CD4-positive, alpha-beta T cell (primary cell): ENCODE measurements at regions not wholly inside any gene's neighbourhood (a gene's known extent, or its start where the extent isn't known, plus 50 kb on each side); places are given as distances from the start of the nearest gene placed in this dataset.

ENCODE experiments used
- ATAC-seq: fragments of 200-7000 bp; cut with Tn5 transposase; one replicate; pipeline ENCODE4 v1.10.0; 2022; ENCODE audit warnings: mild to moderate bottlenecking; ENCODE audit not compliant: poor library complexity
- CTCF ChIA-PET: fragments of 350-600 bp; sonication (Branson Sonifier 250); formaldehyde crosslinking; loops from one replicate; lab custom pipeline; 2021; ENCODE audit warnings: antibody characterized with exemption, inconsistent platforms; lab: Charles Lee
- POLR2A ChIA-PET: fragments of 350-600 bp; sonication (Branson Sonifier 250); formaldehyde crosslinking; loops from one replicate; lab custom pipeline; 2021; ENCODE audit warnings: antibody characterized with exemption, inconsistent platforms; lab: Charles Lee
- DNase-seq, 14 experiments: peaks; one replicate each; pipeline ENCODE4 v3.0.0-alpha.2; 2013 to 2020; ENCODE audit warnings: mixed read lengths in 2 of 14
- H3K27ac ChIP-seq, 2 donors: one replicate each; pipeline versions ENCODE4 v1.5.1 to v1.7.0; 2013; ENCODE audit warnings: low read length in 2 of 2, low read depth in 1 of 2, mild to moderate bottlenecking in 1 of 2
- H3K27me3 ChIP-seq, 2 experiments: 1 replicate in 1 of 2; 2 replicates in 1 of 2; pipeline versions ENCODE4 v1.6.1 to v1.7.0; 2013; ENCODE audit warnings: low read length in 2 of 2, control low read depth in 1 of 2, mild to moderate bottlenecking in 1 of 2, moderate library complexity in 1 of 2; ENCODE audit not compliant: insufficient read depth in 2 of 2, control insufficient read depth in 1 of 2
- H3K36me3 ChIP-seq: one replicate; pipeline ENCODE4 v1.6.1; 2013; ENCODE audit warnings: low read length, control low read depth; ENCODE audit not compliant: insufficient read depth
- H3K4me1 ChIP-seq: one replicate; pipeline ENCODE4 v1.6.1; 2013; ENCODE audit warnings: low read length, control low read depth; ENCODE audit not compliant: insufficient read depth
- H3K4me3 ChIP-seq: one replicate; pipeline ENCODE4 v1.5.1; 2013; ENCODE audit warnings: mild to moderate bottlenecking, low read length, moderate library complexity
- H3K9me3 ChIP-seq, 2 experiments: 1 replicate in 1 of 2; 2 replicates in 1 of 2; pipeline versions ENCODE4 v1.6.1 to v1.7.0; 2013; ENCODE audit warnings: low read length in 2 of 2, mild to moderate bottlenecking in 2 of 2, control low read depth in 1 of 2, moderate library complexity in 1 of 2; ENCODE audit not compliant: control insufficient read depth in 1 of 2, insufficient read depth in 1 of 2
- H3K27ac Mint-ChIP-seq: one replicate; pipeline ENCODE4 v1.8.0; 2020; ENCODE audit warnings: mixed read lengths
- H3K27me3 Mint-ChIP-seq: one replicate; pipeline ENCODE4 v1.8.0; 2021; ENCODE audit warnings: mixed read lengths
- H3K36me3 Mint-ChIP-seq: one replicate; pipeline ENCODE4 v1.8.0; 2021; ENCODE audit warnings: low read depth, mixed read lengths
- H3K4me1 Mint-ChIP-seq: one replicate; pipeline ENCODE4 v1.8.0; 2021; ENCODE audit warnings: low read depth, mixed read lengths
- H3K4me3 Mint-ChIP-seq: one replicate; pipeline ENCODE4 v1.8.0; 2020; ENCODE audit warnings: mild to moderate bottlenecking, mixed read lengths
- H3K9me3 Mint-ChIP-seq: one replicate; pipeline ENCODE4 v1.8.0; 2020; ENCODE audit warnings: mixed read lengths
- intact Hi-C, 2 experiments: fragments of 100-400 bp; cut with DNase I in 1 of 2; cut with micrococcal nuclease in 1 of 2; formaldehyde crosslinking; loops; one replicate each; pipeline versions ENCODE4 v1.15.1 to v1.9.0; 2023 to 2025; cut with DNase I, micrococcal nuclease
- TF ChIP-seq, protein P1 (sequence below): fragments of 200-600 bp; IDR thresholded peaks from one replicate; pipeline ENCODE4 v1.8.0; 2022; ENCODE audit warnings: antibody characterized with exemption, mild to moderate bottlenecking

DNA sequence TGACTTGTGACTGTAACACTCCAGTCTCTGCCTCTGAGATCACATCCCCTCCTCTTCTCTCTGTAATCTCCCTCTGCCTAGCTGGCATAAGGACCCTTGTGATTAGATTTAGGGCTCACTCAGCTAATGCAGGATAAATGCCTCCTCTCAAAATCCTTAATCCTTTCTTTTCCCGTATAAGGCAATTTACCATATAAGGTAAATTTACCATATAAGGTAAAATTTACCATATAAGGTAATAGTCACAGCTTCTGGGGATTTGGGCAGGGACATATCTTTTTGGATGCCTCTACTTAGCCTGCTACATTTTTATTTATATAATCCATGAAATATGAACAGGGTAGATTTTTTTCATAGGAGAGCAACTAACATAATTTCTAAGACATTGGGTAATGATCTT is 318.0 kb upstream of the PUM3 start:
- no peak for ATAC-seq
- Histone ChIP-seq H3K27me3 (no peaks in the 10 kb centered on the region), H3K4me3 (no peak overlapping the region), H3K9me3 (peaks cover 0 to 5% of the 10 kb centered on the region in 2 experiments), H3K27ac (no peak overlapping the region), H3K4me1 (no peaks in the 10 kb centered on the region), H3K36me3 (no peaks in the 10 kb centered on the region)
- peak in 1 of 14 experiments; percentile 8 for DNase-seq
- Mint-ChIP-seq H3K9me3 (no peaks in the 10 kb centered on the region), H3K4me3 (no peak overlapping the region), H3K4me1 (no peaks in the 10 kb centered on the region), H3K36me3 (no peaks in the 10 kb centered on the region), H3K27me3 (peaks cover 17% of the 10 kb centered on the region), H3K27ac (no peak overlapping the region)
- POLR2A ChIA-PET: no interaction called here
- intact Hi-C loops: no loop called here
- TF ChIP-seq, protein P1, sequence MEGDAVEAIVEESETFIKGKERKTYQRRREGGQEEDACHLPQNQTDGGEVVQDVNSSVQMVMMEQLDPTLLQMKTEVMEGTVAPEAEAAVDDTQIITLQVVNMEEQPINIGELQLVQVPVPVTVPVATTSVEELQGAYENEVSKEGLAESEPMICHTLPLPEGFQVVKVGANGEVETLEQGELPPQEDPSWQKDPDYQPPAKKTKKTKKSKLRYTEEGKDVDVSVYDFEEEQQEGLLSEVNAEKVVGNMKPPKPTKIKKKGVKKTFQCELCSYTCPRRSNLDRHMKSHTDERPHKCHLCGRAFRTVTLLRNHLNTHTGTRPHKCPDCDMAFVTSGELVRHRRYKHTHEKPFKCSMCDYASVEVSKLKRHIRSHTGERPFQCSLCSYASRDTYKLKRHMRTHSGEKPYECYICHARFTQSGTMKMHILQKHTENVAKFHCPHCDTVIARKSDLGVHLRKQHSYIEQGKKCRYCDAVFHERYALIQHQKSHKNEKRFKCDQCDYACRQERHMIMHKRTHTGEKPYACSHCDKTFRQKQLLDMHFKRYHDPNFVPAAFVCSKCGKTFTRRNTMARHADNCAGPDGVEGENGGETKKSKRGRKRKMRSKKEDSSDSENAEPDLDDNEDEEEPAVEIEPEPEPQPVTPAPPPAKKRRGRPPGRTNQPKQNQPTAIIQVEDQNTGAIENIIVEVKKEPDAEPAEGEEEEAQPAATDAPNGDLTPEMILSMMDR: no peak
- CTCF ChIA-PET: interaction anchor here (1.3 kb wide), 1 partner anchor 10 kb away, joined by 3 read pairs; no protein-coding TSS in a partner anchor

DNA sequence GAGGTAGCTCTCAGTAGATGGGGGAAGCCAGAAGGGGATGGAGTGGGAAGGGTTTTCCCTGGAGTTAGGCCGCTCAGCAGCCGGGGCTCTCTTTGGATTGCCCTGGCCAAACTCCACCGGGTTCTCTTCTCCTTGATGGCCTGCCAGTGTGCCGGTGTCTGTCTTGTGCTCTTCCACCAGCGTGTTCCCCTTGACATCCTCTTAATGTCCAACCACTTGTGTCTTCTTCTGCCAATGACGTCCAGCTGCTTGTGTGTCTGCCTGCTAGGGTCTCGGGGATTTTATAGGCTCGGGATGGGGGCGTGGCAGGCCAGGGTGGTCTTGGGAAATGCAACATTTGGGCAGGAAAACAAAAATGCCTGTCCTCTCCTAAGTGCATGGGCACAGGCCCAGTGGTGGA is 313.1 kb upstream of the PUM3 start:
- H3K27ac ChIP-seq: no peak overlapping the region
- no peak overlapping the region for H3K4me3 ChIP-seq
- H3K9me3 ChIP-seq: peaks cover 0 to 5% of the 10 kb centered on the region in 2 experiments
- CTCF ChIA-PET: no interaction called here
- no peaks in the 10 kb centered on the region for H3K27me3 ChIP-seq
- TF ChIP-seq, protein P1: no peak
- Mint-ChIP-seq H3K27me3 (peaks cover 17% of the 10 kb centered on the region), H3K4me3 (no peak overlapping the region), H3K9me3 (no peaks in the 10 kb centered on the region), H3K27ac (no peak overlapping the region), H3K4me1 (no peaks in the 10 kb centered on the region), H3K36me3 (no peaks in the 10 kb centered on the region)
- H3K36me3 ChIP-seq: no peaks in the 10 kb centered on the region
- intact Hi-C loops: no loop called here
- POLR2A ChIA-PET: no interaction called here
- DNase-seq (no peak), ATAC-seq (no peak)
- H3K4me1 ChIP-seq: no peaks in the 10 kb centered on the region

DNA sequence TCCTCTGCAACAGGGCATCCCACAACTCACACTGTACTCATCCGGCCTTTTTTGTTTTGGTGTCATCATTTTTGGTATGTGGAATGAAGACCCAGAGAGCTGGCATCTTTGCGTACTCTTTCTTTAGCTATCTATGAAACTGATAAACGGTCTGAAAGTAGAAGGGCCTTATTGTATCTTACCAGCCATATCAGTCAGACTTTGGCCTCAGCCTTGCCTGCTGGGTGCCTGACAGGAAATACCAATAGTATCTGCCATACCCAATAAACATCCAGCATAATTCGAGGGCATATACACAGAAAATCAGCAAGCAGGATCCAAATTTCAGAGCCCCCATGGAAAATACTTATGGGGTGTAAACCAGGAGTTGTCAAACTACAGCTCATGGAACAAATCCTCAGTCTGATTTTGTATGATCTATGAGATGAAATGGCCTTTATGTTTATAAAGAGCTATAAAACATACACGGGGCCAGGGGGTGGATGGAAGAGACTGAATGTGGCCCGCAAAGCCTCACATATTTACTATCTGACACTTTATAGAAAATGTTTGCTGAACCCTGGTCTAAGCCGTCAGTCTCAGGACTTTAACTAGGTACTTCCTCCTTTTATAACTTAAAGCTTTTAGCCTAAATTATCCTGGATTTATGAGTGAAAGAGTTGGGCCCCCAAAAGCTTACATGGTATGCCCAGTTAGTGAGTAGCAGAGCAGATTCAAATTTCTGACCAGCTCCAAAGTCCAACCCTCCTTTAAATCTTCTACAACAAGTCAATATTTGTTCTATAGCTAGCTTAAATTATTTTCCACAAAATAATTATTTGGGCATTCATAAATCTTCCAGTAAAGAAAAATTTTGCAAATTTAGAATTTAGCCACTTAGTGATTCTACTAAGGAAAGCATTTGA is 308.0 kb upstream of the PUM3 start:
- Histone ChIP-seq H3K9me3 (peaks cover 0 to 15% of the 10 kb centered on the region in 2 experiments), H3K4me1 (no peaks in the 10 kb centered on the region), H3K4me3 (no peak overlapping the region), H3K36me3 (no peaks in the 10 kb centered on the region), H3K27ac (no peak overlapping the region), H3K27me3 (no peaks in the 10 kb centered on the region)
- H3K27me3 Mint-ChIP-seq: peaks cover 22% of the 10 kb centered on the region
- H3K4me1 Mint-ChIP-seq: no peaks in the 10 kb centered on the region
- POLR2A ChIA-PET: no interaction called here
- CTCF ChIA-PET: interaction anchor here (1.0 to 1.2 kb wide), 2 partner anchors 9 to 10 kb away, joined by 3 read pairs; no protein-coding TSS in a partner anchor
- no peak overlapping the region for H3K4me3 Mint-ChIP-seq
- intact Hi-C loops: no loop called here
- H3K9me3 Mint-ChIP-seq: no peaks in the 10 kb centered on the region
- ATAC-seq: no peak
- TF ChIP-seq, protein P1: no peak
- DNase-seq: no peak
- no peaks in the 10 kb centered on the region for H3K36me3 Mint-ChIP-seq
- no peak overlapping the region for H3K27ac Mint-ChIP-seq
